Kidney glomerular epithelial cell (primary cell): ENCODE measurements at regions not wholly inside any gene's neighbourhood (a gene's known extent, or its start where the extent isn't known, plus 50 kb on each side); places are given as distances from the start of the nearest gene placed in this dataset.
"Not testable (repeated sequence)": the region's sequence is repeated elsewhere in the genome, so short reads cannot be mapped to it uniquely, and the experiment has no call there.

ENCODE experiments used
- DNase-seq: peaks from one replicate; lab custom pipeline; 2025; lab: John Stamatoyannopoulos, UW

- no peak for DNase-seq
Measured at GRCh38 chr6:134821928-134822864, 127.7 kb downstream of the ALDH8A1 start.

GRCh38 chr6:134821397-134821796 is 128.5 kb downstream of the ALDH8A1 start:
- DNase-seq = no peak

GRCh38 chr6:134819863-134820800 is 129.8 kb downstream of the ALDH8A1 start:
- no peak for DNase-seq

- DNase-seq = no peak
Measured at GRCh38 chr6:134819236-134819635, 130.7 kb downstream of the ALDH8A1 start.

- DNase-seq = no peak
Measured at GRCh38 chr6:134817448-134817847, 132.5 kb downstream of the ALDH8A1 start.

GRCh38 chr6:134816780-134817179 is 133.1 kb downstream of the ALDH8A1 start:
- DNase-seq = no peak

- no peak for DNase-seq
Measured at GRCh38 chr6:134816300-134816699, 133.6 kb downstream of the ALDH8A1 start.

GRCh38 chr6:134814076-134814695 is 135.7 kb downstream of the ALDH8A1 start:
- DNase-seq = no peak

- no peak for DNase-seq
Measured at GRCh38 chr6:134813146-134813545, 136.8 kb downstream of the ALDH8A1 start.

- no peak for DNase-seq
Measured at GRCh38 chr6:134810402-134810801, 139.5 kb downstream of the ALDH8A1 start.

GRCh38 chr6:134809130-134809529 is 140.8 kb downstream of the ALDH8A1 start:
- peak; percentile 77 for DNase-seq

GRCh38 chr6:134806180-134806798 is 143.6 kb downstream of the ALDH8A1 start:
- DNase-seq = peak; percentile 36

GRCh38 chr6:134805168-134805567 is 144.7 kb downstream of the ALDH8A1 start:
- no peak for DNase-seq

GRCh38 chr6:134804311-134804710 is 145.6 kb downstream of the ALDH8A1 start:
- not testable (repeated sequence) for DNase-seq

- peak; percentile 74 for DNase-seq
Measured at GRCh38 chr6:134802426-134803058, 147.4 kb downstream of the ALDH8A1 start.

GRCh38 chr6:134797400-134798113 is 152.3 kb downstream of the ALDH8A1 start:
- no peak for DNase-seq

GRCh38 chr6:134795691-134796090 is 154.2 kb downstream of the ALDH8A1 start:
- no peak for DNase-seq

- DNase-seq = no peak
Measured at GRCh38 chr6:134795001-134795400, 154.9 kb downstream of the ALDH8A1 start.

- not testable (repeated sequence) for DNase-seq
Measured at GRCh38 chr6:134791243-134791843, 158.6 kb downstream of the ALDH8A1 start.

GRCh38 chr6:134787261-134787877 is 162.5 kb downstream of the ALDH8A1 start:
- DNase-seq = peak; percentile 46
